GM12891 (cell line): ENCODE measurements at regions not wholly inside any gene's neighbourhood (a gene's known extent, or its start where the extent isn't known, plus 50 kb on each side); places are given as distances from the start of the nearest gene placed in this dataset.

ENCODE experiments used
- DNase-seq: peaks from one replicate; pipeline ENCODE4 v3.0.0; 2011; ENCODE audit warnings: low spot score; ENCODE audit not compliant: insufficient read length
- FAIRE-seq: peaks from 2 replicates; lab custom pipeline; 2011; peaks lifted over from hg19 to GRCh38; lab: Jason Lieb, UNC
- PAX5 ChIP-seq: IDR thresholded peaks from 2 replicates; pipeline ENCODE4 v1.6.1; 2011; ENCODE audit warnings: low read length, moderate library complexity, mild to moderate bottlenecking; ENCODE audit not compliant: insufficient read depth, severe bottlenecking
- POLR2A ChIP-seq: IDR thresholded peaks from 2 replicates; pipeline ENCODE4 v1.6.1; 2011; ENCODE audit warnings: low read depth, low read length, control low read depth
- POLR2AphosphoS5 ChIP-seq: IDR thresholded peaks from 2 replicates; pipeline ENCODE4 v1.6.1; 2011; ENCODE audit warnings: low read depth, low read length, control low read depth
- POU2F2 ChIP-seq: IDR thresholded peaks from 2 replicates; pipeline ENCODE4 v1.6.1; 2011; ENCODE audit warnings: low read depth, mild to moderate bottlenecking, control low read depth, low read length, moderate library complexity
- SPI1 ChIP-seq: IDR thresholded peaks from 2 replicates; pipeline ENCODE4 v1.6.1; 2011; ENCODE audit warnings: low read depth, low read length, control low read depth
- TAF1 ChIP-seq: IDR thresholded peaks from 2 replicates; pipeline ENCODE4 v1.6.1; 2011; ENCODE audit warnings: low read depth, low read length, control low read depth

- no peak for DNase-seq
- TF ChIP-seq SPI1 (no peak), POLR2AphosphoS5 (no peak), POLR2A (no peak), POU2F2 (no peak), PAX5 (no peak), TAF1 (no peak)
- no peak for FAIRE-seq
Observed at GRCh38 chr5:100434815-100435214, 100.4 kb upstream of the FAM174A start.

GRCh38 chr5:100432741-100433140, 102.4 kb upstream of the FAM174A start:
- no peak for DNase-seq
- TF ChIP-seq POLR2AphosphoS5 (no peak), PAX5 (no peak)
- FAIRE-seq, result no peak

GRCh38 chr5:100430268-100431195, 104.6 kb upstream of the FAM174A start:
- FAIRE-seq, result peak; percentile 9
- peak; percentile 2 for DNase-seq
- TF ChIP-seq TAF1, result no peak
- TF ChIP-seq PAX5, result no peak
- TF ChIP-seq SPI1, result no peak
- no peak for TF ChIP-seq POLR2AphosphoS5
- TF ChIP-seq POLR2A, result no peak
- no peak for TF ChIP-seq POU2F2

- TF ChIP-seq POLR2AphosphoS5 (no peak), POLR2A (no peak), POU2F2 (no peak), TAF1 (no peak), SPI1 (no peak), PAX5 (no peak)
- DNase-seq (no peak), FAIRE-seq (no peak)
Observed at GRCh38 chr5:100424787-100425186, 110.4 kb upstream of the FAM174A start.

GRCh38 chr5:100424017-100424416, 111.2 kb upstream of the FAM174A start:
- TF ChIP-seq POLR2A, result no peak
- TF ChIP-seq SPI1, result no peak
- no peak for TF ChIP-seq TAF1
- TF ChIP-seq POLR2AphosphoS5, result no peak
- TF ChIP-seq PAX5, result no peak
- TF ChIP-seq POU2F2, result no peak
- DNase-seq (no peak), FAIRE-seq (no peak)

GRCh38 chr5:100423330-100423729, 111.8 kb upstream of the FAM174A start:
- TF ChIP-seq TAF1, result no peak
- TF ChIP-seq POLR2AphosphoS5, result no peak
- no peak for TF ChIP-seq PAX5
- no peak for TF ChIP-seq SPI1
- no peak for TF ChIP-seq POU2F2
- TF ChIP-seq POLR2A, result no peak
- DNase-seq (no peak), FAIRE-seq (no peak)

- TF ChIP-seq POLR2A, result no peak
- TF ChIP-seq POLR2AphosphoS5, result no peak
- no peak for TF ChIP-seq SPI1
- no peak for TF ChIP-seq POU2F2
- no peak for TF ChIP-seq TAF1
- no peak for TF ChIP-seq PAX5
- no peak for FAIRE-seq
- DNase-seq, result no peak
Observed at GRCh38 chr5:100421360-100421759, 113.8 kb upstream of the FAM174A start.

GRCh38 chr5:100418231-100418630, 116.9 kb upstream of the FAM174A start:
- no peak for FAIRE-seq
- TF ChIP-seq SPI1 (no peak), POU2F2 (no peak), TAF1 (no peak), PAX5 (no peak), POLR2A (no peak), POLR2AphosphoS5 (no peak)

GRCh38 chr5:100409660-100410151, 125.5 kb upstream of the FAM174A start:
- no peak for TF ChIP-seq TAF1
- no peak for TF ChIP-seq POLR2A
- TF ChIP-seq SPI1, result no peak
- TF ChIP-seq POLR2AphosphoS5, result no peak
- TF ChIP-seq PAX5, result no peak
- no peak for TF ChIP-seq POU2F2
- DNase-seq, result no peak
- FAIRE-seq, result no peak

More at GRCh38 chr5:100418231-100418630, 116.9 kb upstream of the FAM174A start:
- DNase-seq, result no peak

- FAIRE-seq (no peak), DNase-seq (no peak)
Observed at GRCh38 chr5:100407053-100407452, 128.1 kb upstream of the FAM174A start.

GRCh38 chr5:100406640-100407039, 128.5 kb upstream of the FAM174A start:
- FAIRE-seq (no peak), DNase-seq (no peak)
- TF ChIP-seq PAX5, result no peak
- TF ChIP-seq TAF1, result no peak
- no peak for TF ChIP-seq POLR2A
- TF ChIP-seq SPI1, result no peak
- TF ChIP-seq POLR2AphosphoS5, result no peak
- TF ChIP-seq POU2F2, result no peak

More at GRCh38 chr5:100407053-100407452, 128.1 kb upstream of the FAM174A start:
- TF ChIP-seq PAX5, result no peak
- TF ChIP-seq SPI1, result 0 out of 2 replicates have a peak, but pooled peaks have one; percentile 12
